HG03103 (cell line): ENCODE measurements at regions not wholly inside any gene's neighbourhood (a gene's known extent, or its start where the extent isn't known, plus 50 kb on each side); places are given as distances from the start of the nearest gene placed in this dataset.

Experiments used
- ATAC-seq: cut with Tn5 transposase; IDR thresholded peaks from one replicate; pipeline ENCODE4 v1.9.1; 2021; ENCODE audit warnings: low read depth; ENCODE audit not compliant: unreplicated experiment

DNA sequence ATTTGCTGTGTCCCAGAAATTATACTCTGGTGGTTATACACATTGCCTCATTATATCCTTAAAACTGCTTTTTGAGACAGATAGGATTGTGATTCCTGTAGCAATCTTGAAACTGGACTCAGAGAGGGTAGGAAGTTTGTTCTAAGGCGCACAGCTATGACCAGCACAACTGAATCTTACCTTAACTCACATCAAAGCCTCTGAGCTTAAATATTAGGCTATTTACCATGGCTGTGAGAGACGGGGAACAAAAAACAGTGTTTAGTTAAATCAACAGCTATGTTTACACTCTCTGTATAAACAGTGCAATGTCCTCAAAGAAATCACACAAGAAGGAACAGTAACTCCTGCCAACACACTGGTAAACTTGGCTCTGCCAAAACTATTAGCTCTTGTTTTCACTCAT, 50.9 kb upstream of the TUT7 start:
- ATAC-seq, result no peak
